Loucy (cell line): ENCODE measurements at regions not wholly inside any gene's neighbourhood (a gene's known extent, or its start where the extent isn't known, plus 50 kb on each side); places are given as distances from the start of the nearest gene placed in this dataset.
A peak's percentile ranks its signal among the peaks of the same experiment; 100 is the strongest.

Source experiments
- H2AFZ ChIP-seq: fragments of 200-600 bp; sonication (generic); 2 replicates; pipeline ENCODE4 v1.6.0; 2016; ENCODE audit warnings: antibody characterized with exemption, mild to moderate bottlenecking, low read length, moderate library complexity
- H3F3A ChIP-seq: fragments of 200-600 bp; 2 replicates; pipeline ENCODE4 v1.6.0; 2016; ENCODE audit warnings: antibody characterized with exemption, low read depth, mild to moderate bottlenecking
- H3K27me3 ChIP-seq: fragments of 200-600 bp; sonication (generic); 2 replicates; pipeline ENCODE4 v1.6.1; 2014; ENCODE audit warnings: low read length, mild to moderate bottlenecking; ENCODE audit not compliant: insufficient read depth, poor library complexity, severe bottlenecking
- H3K36me3 ChIP-seq: fragments of 200-600 bp; sonication (generic); 2 replicates; pipeline ENCODE4 v1.6.1; 2016; ENCODE audit warnings: low read length; ENCODE audit not compliant: insufficient read depth
- H3K4me1 ChIP-seq: fragments of 200-600 bp; sonication (generic); 2 replicates; pipeline ENCODE4 v1.5.1; 2014; ENCODE audit warnings: low read length, mild to moderate bottlenecking; ENCODE audit not compliant: insufficient read depth, poor library complexity, severe bottlenecking
- H3K4me2 ChIP-seq: fragments of 200-600 bp; sonication (generic); 2 replicates; pipeline ENCODE4 v1.6.0; 2014; ENCODE audit warnings: antibody characterized with exemption, low read length, low read depth, mild to moderate bottlenecking; ENCODE audit not compliant: poor library complexity, severe bottlenecking
- H3K4me3 ChIP-seq: fragments of 200-600 bp; sonication (generic); 2 replicates; pipeline ENCODE4 v1.5.1; 2014; ENCODE audit warnings: low read length, mild to moderate bottlenecking, mixed read lengths; ENCODE audit not compliant: poor library complexity, severe bottlenecking
- H3K79me2 ChIP-seq: fragments of 200-600 bp; sonication (generic); 2 replicates; pipeline ENCODE4 v1.6.1; 2014; ENCODE audit warnings: low read length; ENCODE audit not compliant: insufficient read depth
- H3K9ac ChIP-seq: fragments of 200-600 bp; sonication (generic); 2 replicates; pipeline ENCODE4 v1.6.0; 2014; ENCODE audit warnings: mild to moderate bottlenecking, low read depth, low read length, moderate library complexity; ENCODE audit not compliant: poor library complexity, severe bottlenecking
- H3K9me2 ChIP-seq: fragments of 200-600 bp; sonication (generic); replicated peaks from 2 replicates; pipeline ENCODE4 v1.6.1; 2016; ENCODE audit warnings: low read depth, low read length, mixed read lengths
- H3K9me3 ChIP-seq: fragments of 200-600 bp; sonication (generic); 2 replicates; pipeline ENCODE4 v1.6.1; 2014; ENCODE audit warnings: mild to moderate bottlenecking, antibody characterized with exemption, low read length, low read depth; ENCODE audit not compliant: insufficient read depth
- H4K20me1 ChIP-seq: fragments of 200-600 bp; sonication (generic); 2 replicates; pipeline ENCODE4 v1.6.0; 2014; ENCODE audit warnings: antibody characterized with exemption, low read length, mild to moderate bottlenecking; ENCODE audit not compliant: insufficient read depth, poor library complexity, severe bottlenecking
- CTCF ChIP-seq: fragments of 200-600 bp; sonication (generic); conservative IDR thresholded peaks from 2 replicates; pipeline ENCODE4 v1.5.1; 2014; ENCODE audit warnings: mild to moderate bottlenecking, antibody characterized with exemption, low read length
- EZH2phosphoT487 ChIP-seq: fragments of 200-600 bp; IDR thresholded peaks from 2 replicates; pipeline ENCODE4 v1.6.1; 2018; ENCODE audit warnings: antibody characterized with exemption, mild to moderate bottlenecking, moderate library complexity, borderline replicate concordance

DNA sequence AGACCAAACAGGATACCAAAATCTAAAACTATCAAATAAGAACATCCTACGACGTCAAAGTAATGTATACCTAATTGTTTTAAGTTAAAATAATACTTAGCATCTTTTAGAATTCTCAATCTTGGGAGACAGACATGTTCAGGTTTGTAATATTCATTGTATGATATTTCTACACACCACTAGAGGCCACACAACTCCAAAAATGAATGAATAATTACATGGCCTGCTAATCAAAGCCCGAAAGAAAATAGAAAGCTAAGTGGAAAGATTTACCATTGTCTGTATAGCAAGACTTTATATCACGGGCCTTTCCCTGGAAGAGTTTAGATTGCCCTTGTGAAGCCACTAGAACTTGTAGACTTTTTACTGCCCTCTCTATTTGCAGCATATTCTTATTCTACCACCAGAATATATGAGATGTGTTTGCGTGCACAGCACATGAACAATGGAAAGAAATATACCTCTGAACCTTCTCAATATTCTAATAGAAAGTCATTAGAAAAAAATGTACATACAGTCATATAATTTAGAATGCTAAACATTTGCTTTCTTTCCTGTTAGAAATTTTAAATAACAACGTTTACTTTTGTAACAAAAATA, 380.1 kb upstream of the NUDT12 start:
- Histone ChIP-seq H3K27me3 (no peaks in the 10 kb centered on the region), H3K9me2 (no peaks in the 10 kb centered on the region)
- TF ChIP-seq CTCF = peak; percentile 18; the same call in 1 of the 2 replicates
- no peak for TF ChIP-seq EZH2phosphoT487

GRCh38 chr5:103941596-103941995, 379.0 kb upstream of the NUDT12 start:
- Histone ChIP-seq H3K9me2 (no peaks in the 10 kb centered on the region), H3K4me2 (no peak overlapping the region), H3K4me1 (no peaks in the 10 kb centered on the region), H3K27me3 (no peaks in the 10 kb centered on the region), H3K9me3 (no peaks in the 10 kb centered on the region), H3K36me3 (no peaks in the 10 kb centered on the region), H3F3A (no peaks in the 10 kb centered on the region), H3K9ac (no peak overlapping the region), H3K4me3 (no peak overlapping the region), H3K79me2 (no peaks in the 10 kb centered on the region), H2AFZ (no peak overlapping the region), H4K20me1 (no peaks in the 10 kb centered on the region)
- TF ChIP-seq EZH2phosphoT487 = no peak
- no peak for TF ChIP-seq CTCF

More for the DNA sequence above, 380.1 kb upstream of the NUDT12 start:
- Histone ChIP-seq H2AFZ (no peak overlapping the region), H3K36me3 (no peaks in the 10 kb centered on the region), H3F3A (no peaks in the 10 kb centered on the region), H3K4me1 (no peaks in the 10 kb centered on the region), H4K20me1 (no peaks in the 10 kb centered on the region), H3K4me3 (no peak overlapping the region), H3K79me2 (no peaks in the 10 kb centered on the region), H3K9me3 (no peaks in the 10 kb centered on the region), H3K4me2 (no peak overlapping the region), H3K9ac (no peak overlapping the region)

GRCh38 chr5:103938146-103938695, 375.6 kb upstream of the NUDT12 start:
- H3K4me3 ChIP-seq = no peak overlapping the region
- no peaks in the 10 kb centered on the region for H3K27me3 ChIP-seq
- no peak overlapping the region for H3K4me2 ChIP-seq
- no peaks in the 10 kb centered on the region for H3K79me2 ChIP-seq
- no peaks in the 10 kb centered on the region for H3K9me2 ChIP-seq
- no peak overlapping the region for H3K9ac ChIP-seq
- H3K9me3 ChIP-seq = no peaks in the 10 kb centered on the region
- TF ChIP-seq CTCF = no peak
- no peak for TF ChIP-seq EZH2phosphoT487
- no peaks in the 10 kb centered on the region for H3K4me1 ChIP-seq
- H4K20me1 ChIP-seq = no peaks in the 10 kb centered on the region
- no peaks in the 10 kb centered on the region for H3K36me3 ChIP-seq
- H2AFZ ChIP-seq = no peak overlapping the region
- no peaks in the 10 kb centered on the region for H3F3A ChIP-seq
